Activated naive CD4-positive, alpha-beta T cell treated with anti-CD3 and anti-CD28 coated beads for 36 hours (primary cell): ENCODE measurements at regions not wholly inside any gene's neighbourhood (a gene's known extent, or its start where the extent isn't known, plus 50 kb on each side); places are given as distances from the start of the nearest gene placed in this dataset.

Experiments
- CTCF ChIA-PET: fragments of 350-600 bp; sonication (Branson Sonifier 250); formaldehyde crosslinking; loops from one replicate; lab custom pipeline; 2021; ENCODE audit warnings: antibody characterized with exemption; lab: Charles Lee
- DNase-seq: peaks from one replicate; pipeline ENCODE4 v3.0.0-alpha.2; 2020
- H3K27ac Mint-ChIP-seq: one replicate; pipeline ENCODE4 v1.8.0; 2021; ENCODE audit warnings: mild to moderate bottlenecking, mixed read lengths
- H3K27me3 Mint-ChIP-seq: one replicate; pipeline ENCODE4 v1.8.0; 2021; ENCODE audit warnings: low read depth, mixed read lengths
- H3K36me3 Mint-ChIP-seq: one replicate; pipeline ENCODE4 v1.8.0; 2021; ENCODE audit warnings: low read depth, mixed read lengths
- H3K4me1 Mint-ChIP-seq: one replicate; pipeline ENCODE4 v1.8.0; 2021; ENCODE audit warnings: low read depth, mixed read lengths
- H3K4me3 Mint-ChIP-seq: one replicate; pipeline ENCODE4 v1.8.0; 2021; ENCODE audit warnings: mild to moderate bottlenecking, moderate library complexity, mixed read lengths
- H3K9me3 Mint-ChIP-seq: one replicate; pipeline ENCODE4 v1.8.0; 2021; ENCODE audit warnings: mixed read lengths
- intact Hi-C: fragments of 100-400 bp; cut with micrococcal nuclease; formaldehyde crosslinking; loops from one replicate; pipeline ENCODE4 v1.15.1; 2023

DNA sequence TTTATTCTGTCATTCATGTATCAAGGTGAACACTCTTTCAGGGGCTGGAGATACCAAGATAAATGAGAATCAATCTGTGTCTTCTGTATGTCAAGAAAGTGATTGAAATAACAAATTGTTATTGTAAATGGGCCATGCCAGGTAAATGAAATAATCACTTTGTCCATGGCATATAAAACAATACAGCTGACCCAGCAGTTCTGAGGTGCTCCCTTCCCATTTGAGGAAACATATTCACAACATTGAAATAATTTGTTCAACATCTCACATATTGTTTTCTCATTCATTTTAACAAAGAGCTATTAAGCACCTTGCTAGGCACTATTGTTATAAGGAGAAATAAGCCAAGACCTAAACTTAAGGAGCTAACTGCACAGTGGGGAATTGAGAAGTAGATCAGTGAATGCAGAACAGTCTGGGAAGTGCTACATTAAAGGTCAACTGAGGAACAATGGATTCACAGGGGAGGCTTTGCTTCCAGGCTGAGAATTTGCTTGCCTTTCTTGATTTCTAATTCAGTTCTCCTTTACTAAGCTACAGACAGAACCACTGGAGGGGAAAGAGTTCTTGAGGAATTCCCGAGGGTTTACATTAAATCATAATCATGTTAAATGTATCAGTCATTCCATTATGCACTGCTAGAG lies 806.3 kb upstream of the ARPP21 start:
- Mint-ChIP-seq H3K4me1 (no peaks in the 10 kb centered on the region), H3K27me3 (peaks cover 7% of the 10 kb centered on the region), H3K4me3 (no peak overlapping the region), H3K36me3 (no peaks in the 10 kb centered on the region), H3K9me3 (peaks cover 1% of the 10 kb centered on the region), H3K27ac (no peak overlapping the region)
- CTCF ChIA-PET = no interaction called here
- DNase-seq = no peak
- intact Hi-C loops = no loop called here

DNA sequence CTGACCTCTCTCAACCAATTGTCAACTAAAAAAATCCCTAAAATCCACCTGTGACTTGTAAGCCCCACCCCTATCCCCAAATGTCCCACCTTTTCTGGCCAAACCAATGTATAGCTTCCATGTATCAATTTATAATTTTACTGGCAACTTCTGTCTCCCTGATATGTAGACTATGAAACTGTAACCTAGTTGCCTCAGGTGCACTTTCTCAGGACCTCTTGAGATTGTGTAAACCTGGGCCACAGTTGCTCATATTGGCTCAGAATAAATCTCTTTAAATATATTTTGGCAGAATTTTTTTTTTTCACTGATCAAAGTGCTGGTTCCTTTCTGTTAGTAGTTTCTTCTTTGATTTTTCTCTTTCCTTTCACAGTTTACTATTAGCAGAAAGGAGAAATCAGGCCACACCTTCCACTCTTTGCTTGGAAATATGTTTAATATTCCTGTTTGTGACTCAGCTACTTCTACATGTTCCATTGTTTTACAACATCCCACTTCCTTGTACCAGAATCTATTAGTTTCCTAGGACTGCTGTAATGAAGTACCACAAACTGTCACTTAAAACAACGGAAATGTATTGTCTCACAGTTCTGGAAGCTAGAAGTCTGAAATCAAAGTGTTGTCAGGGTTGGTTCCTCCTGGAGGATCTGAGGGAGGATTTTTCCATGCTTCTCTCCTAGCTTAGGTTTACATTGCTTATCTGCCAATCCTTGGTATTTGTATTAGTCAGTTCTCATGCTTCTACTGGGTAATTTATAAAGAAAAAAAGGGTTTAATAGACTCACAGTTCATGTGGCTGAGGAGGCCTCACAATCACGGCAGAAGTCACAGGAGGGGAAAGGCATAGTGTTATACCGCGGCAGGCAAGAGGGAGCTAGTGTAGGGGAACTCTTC lies 801.2 kb upstream of the ARPP21 start:
- Mint-ChIP-seq H3K4me3 (no peak overlapping the region), H3K27me3 (peaks cover 7% of the 10 kb centered on the region), H3K36me3 (no peaks in the 10 kb centered on the region), H3K4me1 (no peaks in the 10 kb centered on the region), H3K27ac (no peak overlapping the region), H3K9me3 (peaks cover 1% of the 10 kb centered on the region)
- CTCF ChIA-PET = interaction anchor here (0.6 kb wide), 1 partner anchor 179 kb away, joined by 3 read pairs; no protein-coding TSS in a partner anchor
- DNase-seq = no peak
- intact Hi-C loops = no loop called here

DNA sequence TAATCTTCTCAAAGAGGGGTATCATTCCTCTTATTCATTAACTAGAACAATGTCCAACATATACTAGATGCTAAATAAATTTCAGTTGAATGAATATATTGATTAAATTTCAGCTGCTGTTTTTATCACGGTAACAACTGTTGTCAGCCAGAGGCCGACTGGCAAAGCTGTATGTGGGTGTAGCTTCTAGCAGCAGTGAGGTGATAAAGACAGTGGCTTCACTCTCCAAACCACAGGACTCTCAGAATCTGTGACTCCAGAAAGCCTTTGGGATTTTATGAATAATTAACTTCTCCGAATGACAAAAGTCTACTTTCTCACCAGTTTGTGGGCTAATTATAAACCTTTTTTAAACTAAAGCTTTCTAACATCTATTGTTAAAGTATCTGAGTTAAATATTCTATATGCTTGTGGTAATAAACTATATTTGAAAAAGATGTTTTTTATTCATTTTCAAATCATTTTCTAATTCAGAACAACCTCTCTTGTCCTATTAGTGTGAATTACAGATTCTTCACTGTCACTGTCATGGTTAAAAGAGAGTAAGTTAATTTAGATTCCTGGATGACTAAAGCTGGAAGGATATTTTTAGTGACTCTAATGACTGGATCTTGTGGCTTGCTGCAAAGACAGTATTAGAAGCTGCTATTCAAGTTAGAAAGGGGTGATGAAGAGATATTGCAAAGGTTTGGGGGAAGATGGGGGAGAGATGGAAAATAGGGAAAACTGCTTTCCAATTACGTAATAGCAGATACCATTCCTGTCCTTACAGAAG lies 796.4 kb upstream of the ARPP21 start:
- H3K27ac Mint-ChIP-seq = no peak overlapping the region
- CTCF ChIA-PET = interaction anchor here (0.8 kb wide), 1 partner anchor 14 kb away, joined by 3 read pairs; no protein-coding TSS in a partner anchor

DNA sequence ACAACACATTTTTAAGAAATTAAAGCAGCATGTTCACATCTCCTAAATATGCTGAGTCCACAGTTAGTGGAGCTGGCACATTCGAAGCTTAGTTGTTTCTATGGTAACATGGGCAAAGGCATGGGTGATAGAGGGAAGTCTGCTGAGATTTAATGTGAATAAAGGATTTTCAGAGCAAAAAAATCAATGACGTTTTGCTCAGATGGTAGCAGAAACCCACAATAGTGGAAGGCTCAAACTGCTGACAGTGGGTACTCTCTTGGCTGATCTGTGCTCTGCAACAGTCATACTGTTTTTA lies 795.1 kb upstream of the ARPP21 start:
- no peaks in the 10 kb centered on the region for H3K27me3 Mint-ChIP-seq
- H3K4me3 Mint-ChIP-seq = no peak overlapping the region
- DNase-seq = no peak
- CTCF ChIA-PET = no interaction called here
- intact Hi-C loops = no loop called here
- no peaks in the 10 kb centered on the region for H3K9me3 Mint-ChIP-seq
- H3K4me1 Mint-ChIP-seq = no peaks in the 10 kb centered on the region
- H3K36me3 Mint-ChIP-seq = no peaks in the 10 kb centered on the region
- H3K27ac Mint-ChIP-seq = no peak overlapping the region

More for the DNA sequence above, 796.4 kb upstream of the ARPP21 start:
- H3K36me3 Mint-ChIP-seq = no peaks in the 10 kb centered on the region
- DNase-seq = no peak
- intact Hi-C loops = no loop called here
- H3K4me1 Mint-ChIP-seq = no peaks in the 10 kb centered on the region
- H3K4me3 Mint-ChIP-seq = no peak overlapping the region
- H3K9me3 Mint-ChIP-seq = no peaks in the 10 kb centered on the region
- no peaks in the 10 kb centered on the region for H3K27me3 Mint-ChIP-seq

DNA sequence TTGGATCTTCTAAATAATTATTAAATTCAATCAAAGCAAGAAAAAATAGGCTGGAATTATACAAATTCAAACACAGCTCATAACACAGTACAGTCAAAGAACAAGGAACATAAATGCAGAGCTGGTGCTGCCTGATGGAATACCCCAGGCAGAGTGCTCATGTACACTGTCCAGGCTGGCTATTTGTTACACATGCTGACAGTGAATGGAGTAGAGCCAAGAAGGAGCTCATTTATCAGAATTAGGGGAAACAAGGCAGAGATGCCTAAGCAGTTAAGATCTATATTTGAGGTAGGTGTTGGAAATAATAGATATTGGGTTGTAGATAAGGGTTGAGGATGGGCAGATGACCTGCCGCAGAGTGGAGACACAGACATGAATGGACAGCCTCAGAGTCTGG lies 788.2 kb upstream of the ARPP21 start:
- no peaks in the 10 kb centered on the region for H3K27me3 Mint-ChIP-seq
- CTCF ChIA-PET = no interaction called here
- H3K9me3 Mint-ChIP-seq = peaks cover 2% of the 10 kb centered on the region
- H3K36me3 Mint-ChIP-seq = no peaks in the 10 kb centered on the region
- DNase-seq = no peak
- no peaks in the 10 kb centered on the region for H3K4me1 Mint-ChIP-seq
- H3K27ac Mint-ChIP-seq = no peak overlapping the region
- H3K4me3 Mint-ChIP-seq = no peak overlapping the region
- intact Hi-C loops = no loop called here

DNA sequence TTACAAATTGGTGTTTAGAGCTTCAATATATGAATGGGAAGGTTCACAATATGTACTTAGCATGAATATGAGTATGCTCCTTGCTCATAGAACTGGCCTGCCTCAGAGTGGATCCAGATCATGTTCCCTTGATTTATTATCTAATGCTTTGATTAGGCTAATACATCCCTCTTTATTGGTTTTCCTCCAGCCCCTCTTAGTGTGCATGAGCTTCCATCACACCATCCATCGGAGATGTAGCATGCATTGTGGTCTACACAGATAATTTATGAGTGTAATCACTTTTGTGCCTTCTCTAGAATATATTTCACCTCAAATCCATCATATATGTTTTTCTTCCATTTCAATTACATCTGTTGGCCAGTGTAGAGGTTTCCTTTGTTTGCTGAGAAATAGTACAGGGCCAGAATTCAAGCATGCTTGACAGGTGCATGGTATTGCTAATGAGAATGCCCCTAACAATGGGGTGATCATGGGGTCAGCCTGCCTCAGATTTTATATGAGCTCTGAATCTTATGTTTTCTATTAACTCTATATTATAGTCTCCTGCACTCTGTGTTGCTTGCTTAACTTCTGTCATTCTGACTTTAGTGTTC lies 786.4 kb upstream of the ARPP21 start:
- Mint-ChIP-seq H3K4me1 (no peaks in the 10 kb centered on the region), H3K4me3 (no peak overlapping the region), H3K9me3 (peaks cover 2% of the 10 kb centered on the region), H3K36me3 (no peaks in the 10 kb centered on the region), H3K27ac (no peak overlapping the region), H3K27me3 (no peaks in the 10 kb centered on the region)
- CTCF ChIA-PET = no interaction called here
- intact Hi-C loops = no loop called here
- no peak for DNase-seq

DNA sequence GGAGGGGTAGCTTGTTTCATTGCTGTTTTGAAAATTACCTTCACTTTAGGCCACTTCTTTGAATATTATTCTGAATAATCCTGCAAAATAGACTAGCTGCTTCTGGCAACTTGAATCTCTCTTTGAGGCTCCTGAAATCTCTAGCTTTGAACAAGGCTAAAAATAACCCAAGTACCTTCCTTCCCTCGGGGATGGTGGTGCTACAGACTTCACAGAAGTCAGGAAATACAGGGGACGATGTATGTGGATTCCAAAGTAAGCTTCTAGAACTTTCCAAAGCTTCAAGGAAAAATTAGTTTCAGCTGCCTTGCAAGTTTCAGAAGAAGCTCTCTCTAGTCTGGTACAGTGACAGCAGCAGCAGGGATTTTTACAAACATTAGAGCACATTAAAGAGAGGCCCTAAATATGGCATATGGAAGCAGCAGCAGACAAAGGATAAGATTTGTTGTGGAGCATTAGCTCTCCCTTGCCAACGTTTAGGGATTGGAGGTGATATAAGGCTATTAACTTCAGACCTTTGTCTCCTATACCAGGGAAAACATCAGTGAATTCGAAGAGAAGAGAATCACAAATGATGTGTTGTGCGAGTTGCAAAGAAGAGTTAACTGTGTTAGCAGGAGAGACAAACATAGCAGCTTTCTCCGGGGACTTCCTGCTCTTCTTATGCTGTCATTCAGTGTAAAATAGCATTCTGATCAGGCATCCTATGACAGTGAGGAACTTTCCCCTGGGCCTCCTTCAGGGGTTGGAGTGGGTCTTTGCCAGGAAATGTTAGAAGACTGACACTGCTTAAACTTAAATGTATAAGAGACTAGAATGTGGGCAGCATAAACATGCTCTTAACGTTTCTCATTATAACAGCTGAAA lies 783.0 kb upstream of the ARPP21 start:
- intact Hi-C loops = no loop called here
- Mint-ChIP-seq H3K27me3 (no peaks in the 10 kb centered on the region), H3K27ac (no peak overlapping the region), H3K4me3 (no peak overlapping the region), H3K36me3 (no peaks in the 10 kb centered on the region), H3K9me3 (no peaks in the 10 kb centered on the region), H3K4me1 (no peaks in the 10 kb centered on the region)
- DNase-seq = no peak
- CTCF ChIA-PET = interaction anchor here (0.6 to 1.8 kb wide), 2 partner anchors 13 to 27 kb away, joined by 3 read pairs; no protein-coding TSS in a partner anchor

DNA sequence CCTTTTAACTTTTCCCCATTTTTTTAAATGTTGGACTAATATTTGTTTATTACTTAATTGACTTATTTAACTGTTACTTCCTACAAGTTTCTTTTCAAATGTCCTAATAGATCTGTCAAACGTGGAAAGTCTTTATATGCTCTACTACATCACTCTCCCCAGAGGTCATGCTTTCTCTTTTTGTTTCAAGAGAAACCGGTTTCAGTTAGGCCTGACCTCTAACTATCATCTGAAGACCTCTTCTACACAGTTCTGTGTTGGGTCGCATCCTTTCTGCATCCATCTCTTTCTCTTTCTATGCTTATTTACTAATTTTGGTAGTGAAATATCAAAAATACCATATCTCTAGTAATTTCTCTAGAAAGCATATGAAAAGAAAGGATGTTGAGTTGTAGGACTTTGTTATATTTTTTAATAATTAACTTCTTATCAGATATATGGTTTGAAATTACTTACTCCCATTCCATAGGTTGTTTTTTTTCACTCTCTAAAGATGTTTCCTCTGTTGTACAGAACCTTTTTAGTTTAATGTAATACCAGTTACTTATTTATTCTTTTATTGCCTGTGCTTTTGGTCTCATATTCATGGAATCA lies 781.2 kb upstream of the ARPP21 start:
- intact Hi-C loops = no loop called here
- Mint-ChIP-seq H3K36me3 (no peaks in the 10 kb centered on the region), H3K27ac (no peak overlapping the region), H3K4me1 (no peaks in the 10 kb centered on the region), H3K27me3 (no peaks in the 10 kb centered on the region), H3K9me3 (no peaks in the 10 kb centered on the region), H3K4me3 (no peak overlapping the region)
- DNase-seq = no peak
- CTCF ChIA-PET = no interaction called here

DNA sequence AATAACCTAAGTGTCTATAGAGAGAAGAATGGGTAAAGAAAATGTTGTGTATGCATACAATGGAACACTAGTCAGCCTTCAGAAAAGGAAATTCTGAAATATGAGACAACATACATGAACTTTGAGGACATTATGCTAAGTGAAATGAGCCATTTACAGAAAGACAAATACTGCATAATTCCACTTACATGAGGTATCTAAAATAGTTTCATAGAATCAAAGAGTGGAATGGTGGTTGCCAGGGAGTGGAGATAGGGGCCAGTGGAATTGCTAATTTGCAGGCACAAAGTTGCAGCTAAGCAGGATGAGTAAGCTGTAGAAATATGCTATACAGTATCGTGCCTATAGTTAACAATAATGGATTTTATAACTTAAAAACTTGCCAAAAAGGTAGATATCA lies 779.6 kb upstream of the ARPP21 start:
- Mint-ChIP-seq H3K27ac (no peak overlapping the region), H3K36me3 (no peaks in the 10 kb centered on the region), H3K27me3 (no peaks in the 10 kb centered on the region), H3K9me3 (no peaks in the 10 kb centered on the region), H3K4me3 (no peak overlapping the region), H3K4me1 (no peaks in the 10 kb centered on the region)
- intact Hi-C loops = no loop called here
- CTCF ChIA-PET = no interaction called here
- no peak for DNase-seq

DNA sequence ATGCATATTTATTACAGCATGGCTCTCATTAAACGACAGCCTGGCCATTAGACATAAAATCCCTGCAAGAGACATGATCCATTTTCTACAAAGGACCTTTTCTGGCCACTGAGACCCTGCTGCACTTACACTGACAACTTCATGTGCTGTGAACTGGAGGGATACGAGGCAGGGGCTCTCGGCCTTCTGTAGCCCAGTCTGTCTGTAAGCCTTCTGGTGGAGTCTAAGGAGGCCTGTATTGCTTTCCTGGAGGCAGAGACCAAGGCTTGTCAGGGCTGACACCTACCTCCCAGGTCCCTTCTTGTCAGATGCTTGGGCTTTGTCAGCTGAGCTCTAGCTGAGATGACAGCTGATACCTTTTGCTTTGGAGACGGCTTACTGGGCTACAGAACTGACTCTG lies 776.9 kb upstream of the ARPP21 start:
- Mint-ChIP-seq H3K9me3 (no peaks in the 10 kb centered on the region), H3K36me3 (no peaks in the 10 kb centered on the region), H3K4me1 (no peaks in the 10 kb centered on the region), H3K4me3 (no peak overlapping the region), H3K27me3 (no peaks in the 10 kb centered on the region), H3K27ac (no peak overlapping the region)
- CTCF ChIA-PET = no interaction called here
- intact Hi-C loops = no loop called here
- DNase-seq = no peak

DNA sequence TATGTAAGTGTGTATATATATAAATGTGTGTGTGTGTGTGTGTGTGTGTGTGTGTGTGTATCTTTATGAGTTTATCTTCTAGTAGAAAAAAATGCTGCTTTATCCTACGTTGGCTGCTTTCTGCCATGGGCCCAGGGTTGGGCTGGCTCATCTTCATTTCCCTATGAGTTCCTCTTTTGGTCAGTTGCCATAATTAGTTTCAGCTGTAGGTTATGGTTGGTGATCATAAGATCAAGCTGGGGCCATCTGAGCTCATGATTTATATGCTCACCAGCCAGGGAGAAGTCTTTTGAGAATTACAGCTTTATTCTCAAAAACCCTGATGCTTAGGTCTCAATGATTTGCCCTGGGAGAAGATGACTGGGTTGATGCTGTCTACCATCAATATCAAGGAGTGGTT lies 775.8 kb upstream of the ARPP21 start:
- H3K4me3 Mint-ChIP-seq = no peak overlapping the region
- no peaks in the 10 kb centered on the region for H3K9me3 Mint-ChIP-seq
- CTCF ChIA-PET = no interaction called here
- DNase-seq = no peak
- no peak overlapping the region for H3K27ac Mint-ChIP-seq
- H3K27me3 Mint-ChIP-seq = no peaks in the 10 kb centered on the region
- H3K4me1 Mint-ChIP-seq = no peaks in the 10 kb centered on the region
- intact Hi-C loops = no loop called here
- H3K36me3 Mint-ChIP-seq = no peaks in the 10 kb centered on the region
